ENCODE measurements at regions not wholly inside any gene's neighbourhood (a gene's known extent, or its start where the extent isn't known, plus 50 kb on each side); places are given as distances from the start of the nearest gene placed in this dataset.

GRCh38 chr9:80881940-80882339, 807.4 kb downstream of the TLE1 start:
- no peak overlapping the region for H3K4me3 Mint-ChIP-seq
- no peaks in the 10 kb centered on the region for H3K36me3 Mint-ChIP-seq (ENCODE audit: insufficient read depth)
- no peaks in the 10 kb centered on the region for H3K27me3 Mint-ChIP-seq
- H3K9me3 Mint-ChIP-seq, result no peaks in the 10 kb centered on the region
- no peak overlapping the region for H3K27ac Mint-ChIP-seq (ENCODE audit: low read depth)
- ATAC-seq (replicated peaks; ENCODE audit: extremely low read depth, poor library complexity, severe bottlenecking) (no peak), DNase-seq (ENCODE audit: low spot score in 2 of 2) (no peak)
- H3K4me1 Mint-ChIP-seq, result no peaks in the 10 kb centered on the region

- Mint-ChIP-seq H3K36me3 (ENCODE audit: insufficient read depth) (no peaks in the 10 kb centered on the region), H3K4me1 (no peaks in the 10 kb centered on the region), H3K27me3 (no peaks in the 10 kb centered on the region), H3K4me3 (no peak overlapping the region), H3K27ac (ENCODE audit: low read depth) (no peak overlapping the region), H3K9me3 (peaks cover 5% of the 10 kb centered on the region)
- no peak for ATAC-seq (replicated peaks; ENCODE audit: extremely low read depth, poor library complexity, severe bottlenecking)
- no peak for DNase-seq (ENCODE audit: low spot score in 2 of 2)
These were observed 808.0 kb downstream of the TLE1 start for GRCh38 chr9:80881320-80881719.

DNA sequence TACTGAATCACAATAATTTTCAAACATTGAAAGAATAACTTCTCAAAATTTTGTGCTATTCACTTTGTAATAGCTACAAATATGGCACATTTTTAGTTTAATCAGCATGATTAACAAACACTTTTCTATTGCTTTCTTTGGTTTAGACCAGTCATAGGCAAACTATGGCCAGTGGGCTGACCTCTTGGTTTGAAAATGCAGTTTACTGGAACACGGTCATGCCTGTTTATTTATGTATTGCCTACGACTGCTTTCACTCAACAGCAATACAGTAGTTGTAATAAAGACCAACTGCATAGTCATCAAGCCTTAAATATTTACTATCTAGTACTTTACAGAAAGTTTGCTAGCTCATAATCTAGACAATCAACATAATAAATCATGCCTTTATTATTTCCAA, 810.8 kb downstream of the TLE1 start:
- Mint-ChIP-seq H3K27me3 (no peaks in the 10 kb centered on the region), H3K36me3 (ENCODE audit: insufficient read depth) (no peaks in the 10 kb centered on the region), H3K4me3 (no peak overlapping the region), H3K27ac (ENCODE audit: low read depth) (no peak overlapping the region), H3K9me3 (peaks cover 14% of the 10 kb centered on the region), H3K4me1 (no peaks in the 10 kb centered on the region)
- ATAC-seq (replicated peaks; ENCODE audit: extremely low read depth, poor library complexity, severe bottlenecking) (no peak), DNase-seq (ENCODE audit: low spot score in 2 of 2) (no peak)

DNA sequence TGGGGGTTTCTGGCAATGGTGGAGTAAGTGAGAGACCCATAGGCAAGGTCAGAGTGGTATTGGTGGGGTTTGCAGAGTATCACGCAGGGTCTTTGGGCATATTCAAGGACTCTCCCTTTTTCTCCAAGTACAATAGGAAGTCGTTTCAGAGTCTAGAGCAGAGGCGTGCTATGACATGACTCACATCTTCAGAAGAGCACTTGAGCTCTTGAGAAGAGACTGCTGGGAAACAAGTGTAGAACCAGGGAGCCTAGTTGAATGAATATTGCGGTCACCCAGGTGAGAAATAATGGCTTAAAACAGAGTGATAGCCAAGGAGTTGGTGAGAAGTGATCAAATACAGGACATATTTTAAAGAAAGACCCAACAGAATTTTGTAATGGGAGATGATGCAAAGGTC, 813.4 kb downstream of the TLE1 start:
- H3K4me3 Mint-ChIP-seq, result no peak overlapping the region
- H3K4me1 Mint-ChIP-seq, result no peaks in the 10 kb centered on the region
- peaks cover 14% of the 10 kb centered on the region for H3K9me3 Mint-ChIP-seq
- no peak overlapping the region for H3K27ac Mint-ChIP-seq (ENCODE audit: low read depth)
- H3K27me3 Mint-ChIP-seq, result no peaks in the 10 kb centered on the region
- DNase-seq (ENCODE audit: low spot score in 2 of 2), result no peak
- no peak for ATAC-seq (replicated peaks; ENCODE audit: extremely low read depth, poor library complexity, severe bottlenecking)
- no peaks in the 10 kb centered on the region for H3K36me3 Mint-ChIP-seq (ENCODE audit: insufficient read depth)

GRCh38 chr9:80874276-80874675, 815.1 kb downstream of the TLE1 start:
- H3K27ac Mint-ChIP-seq (ENCODE audit: low read depth), result no peak overlapping the region
- no peak overlapping the region for H3K4me3 Mint-ChIP-seq
- no peaks in the 10 kb centered on the region for H3K36me3 Mint-ChIP-seq (ENCODE audit: insufficient read depth)
- ATAC-seq (replicated peaks; ENCODE audit: extremely low read depth, poor library complexity, severe bottlenecking) (no peak), DNase-seq (ENCODE audit: low spot score in 2 of 2) (no peak)
- peaks cover 14% of the 10 kb centered on the region for H3K9me3 Mint-ChIP-seq
- no peaks in the 10 kb centered on the region for H3K27me3 Mint-ChIP-seq
- no peaks in the 10 kb centered on the region for H3K4me1 Mint-ChIP-seq

DNA sequence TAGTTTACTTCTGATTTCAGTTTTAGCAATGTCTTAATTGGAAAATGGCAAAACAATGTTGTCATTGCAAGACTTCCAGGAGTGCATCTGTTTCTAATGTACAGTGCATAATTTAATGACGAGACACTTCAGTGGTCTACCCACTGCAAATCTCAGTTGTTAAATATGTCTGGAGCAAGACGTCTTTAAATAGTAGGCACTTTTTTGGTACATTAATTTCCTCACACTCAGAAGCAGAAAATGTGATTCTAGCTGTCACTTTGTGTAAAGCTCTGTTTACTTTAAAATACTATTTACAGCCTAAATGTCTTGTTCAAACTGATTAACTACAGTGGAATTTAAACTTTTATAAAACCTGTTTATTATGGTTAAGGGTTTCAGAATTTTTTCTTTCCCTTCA, 815.5 kb downstream of the TLE1 start:
- Mint-ChIP-seq H3K4me3 (no peak overlapping the region), H3K4me1 (no peaks in the 10 kb centered on the region), H3K9me3 (peaks cover 14% of the 10 kb centered on the region), H3K27me3 (no peaks in the 10 kb centered on the region), H3K36me3 (ENCODE audit: insufficient read depth) (no peaks in the 10 kb centered on the region), H3K27ac (ENCODE audit: low read depth) (no peak overlapping the region)
- ATAC-seq (replicated peaks; ENCODE audit: extremely low read depth, poor library complexity, severe bottlenecking) (no peak), DNase-seq (ENCODE audit: low spot score in 2 of 2) (no peak)

DNA sequence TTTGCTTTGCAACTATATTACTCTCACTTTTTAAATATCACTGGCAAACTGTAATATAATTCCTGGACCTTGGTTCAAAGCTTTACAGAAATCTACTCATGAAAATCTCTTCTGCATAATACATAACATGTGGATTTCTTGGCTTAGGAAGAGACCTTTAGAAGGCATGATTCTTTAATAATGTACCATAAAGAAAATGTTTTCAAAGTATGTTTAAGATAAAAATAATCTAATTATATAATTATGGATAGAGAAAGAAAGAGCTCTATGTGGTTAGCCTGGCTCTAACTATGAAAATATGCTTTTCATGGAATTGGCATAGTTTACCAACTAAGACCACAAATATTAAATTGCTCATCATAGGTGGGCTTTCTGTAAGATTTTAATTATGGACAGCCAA, 817.8 kb downstream of the TLE1 start:
- DNase-seq (ENCODE audit: low spot score in 2 of 2), result no peak
- no peak overlapping the region for H3K4me3 Mint-ChIP-seq
- H3K27ac Mint-ChIP-seq (ENCODE audit: low read depth), result no peak overlapping the region
- H3K36me3 Mint-ChIP-seq (ENCODE audit: insufficient read depth), result no peaks in the 10 kb centered on the region
- no peaks in the 10 kb centered on the region for H3K27me3 Mint-ChIP-seq
- no peak for ATAC-seq (replicated peaks; ENCODE audit: extremely low read depth, poor library complexity, severe bottlenecking)
- H3K4me1 Mint-ChIP-seq, result no peaks in the 10 kb centered on the region
- peaks cover 28% of the 10 kb centered on the region for H3K9me3 Mint-ChIP-seq

GRCh38 chr9:80867731-80868130, 821.6 kb downstream of the TLE1 start:
- no peak for ATAC-seq (replicated peaks; ENCODE audit: extremely low read depth, poor library complexity, severe bottlenecking)
- Mint-ChIP-seq H3K4me1 (no peaks in the 10 kb centered on the region), H3K27me3 (no peaks in the 10 kb centered on the region), H3K4me3 (no peak overlapping the region), H3K9me3 (peaks cover 32% of the 10 kb centered on the region), H3K36me3 (ENCODE audit: insufficient read depth) (no peaks in the 10 kb centered on the region), H3K27ac (ENCODE audit: low read depth) (no peak overlapping the region)
- no peak for DNase-seq (ENCODE audit: low spot score in 2 of 2)

GRCh38 chr9:80866576-80867227, 822.6 kb downstream of the TLE1 start:
- DNase-seq (ENCODE audit: low spot score in 2 of 2), result no peak
- no peaks in the 10 kb centered on the region for H3K27me3 Mint-ChIP-seq
- no peak overlapping the region for H3K4me3 Mint-ChIP-seq
- H3K9me3 Mint-ChIP-seq, result peaks cover 32% of the 10 kb centered on the region
- no peaks in the 10 kb centered on the region for H3K4me1 Mint-ChIP-seq
- no peak for ATAC-seq (replicated peaks; ENCODE audit: extremely low read depth, poor library complexity, severe bottlenecking)
- no peaks in the 10 kb centered on the region for H3K36me3 Mint-ChIP-seq (ENCODE audit: insufficient read depth)
- H3K27ac Mint-ChIP-seq (ENCODE audit: low read depth), result no peak overlapping the region

- no peak for DNase-seq (ENCODE audit: low spot score in 2 of 2)
- Mint-ChIP-seq H3K4me3 (no peak overlapping the region), H3K9me3 (peaks cover 32% of the 10 kb centered on the region), H3K27me3 (no peaks in the 10 kb centered on the region), H3K4me1 (no peaks in the 10 kb centered on the region), H3K36me3 (ENCODE audit: insufficient read depth) (no peaks in the 10 kb centered on the region), H3K27ac (ENCODE audit: low read depth) (no peak overlapping the region)
- no peak for ATAC-seq (replicated peaks; ENCODE audit: extremely low read depth, poor library complexity, severe bottlenecking)
These were observed 823.2 kb downstream of the TLE1 start for GRCh38 chr9:80866121-80866520.

- no peak overlapping the region for H3K27ac Mint-ChIP-seq (ENCODE audit: low read depth)
- no peaks in the 10 kb centered on the region for H3K4me1 Mint-ChIP-seq
- no peaks in the 10 kb centered on the region for H3K27me3 Mint-ChIP-seq
- H3K9me3 Mint-ChIP-seq, result peaks cover 22% of the 10 kb centered on the region
- no peak for DNase-seq (ENCODE audit: low spot score in 2 of 2)
- no peak for ATAC-seq (replicated peaks; ENCODE audit: extremely low read depth, poor library complexity, severe bottlenecking)
- H3K4me3 Mint-ChIP-seq, result no peak overlapping the region
- H3K36me3 Mint-ChIP-seq (ENCODE audit: insufficient read depth), result no peaks in the 10 kb centered on the region
These were observed 846.3 kb downstream of the TLE1 start for GRCh38 chr9:80843028-80843427.

DNA sequence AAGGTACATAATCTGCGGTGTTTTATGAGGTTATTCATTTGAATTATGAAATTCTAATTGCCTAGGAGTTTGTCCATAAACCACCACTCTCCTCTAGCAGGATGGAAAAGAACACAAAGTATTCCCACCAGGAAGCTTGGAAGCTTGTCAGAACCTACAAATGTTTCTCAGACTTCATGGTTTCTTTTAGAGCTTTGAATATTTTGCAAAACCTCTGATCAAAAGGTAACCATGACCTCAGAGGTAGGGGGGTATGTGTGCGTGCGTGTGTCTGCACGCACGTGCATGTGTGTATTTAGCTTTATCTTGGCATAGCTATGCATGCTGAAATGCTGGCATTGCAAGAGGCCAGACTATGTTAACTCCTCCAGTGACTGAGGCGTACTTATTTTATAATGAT, 847.0 kb downstream of the TLE1 start:
- H3K27me3 Mint-ChIP-seq, result no peaks in the 10 kb centered on the region
- H3K9me3 Mint-ChIP-seq, result peaks cover 16% of the 10 kb centered on the region
- DNase-seq (ENCODE audit: low spot score in 2 of 2) (no peak), ATAC-seq (replicated peaks; ENCODE audit: extremely low read depth, poor library complexity, severe bottlenecking) (no peak)
- no peak overlapping the region for H3K27ac Mint-ChIP-seq (ENCODE audit: low read depth)
- H3K4me3 Mint-ChIP-seq, result no peak overlapping the region
- H3K36me3 Mint-ChIP-seq (ENCODE audit: insufficient read depth), result no peaks in the 10 kb centered on the region
- H3K4me1 Mint-ChIP-seq, result no peaks in the 10 kb centered on the region

- Mint-ChIP-seq H3K36me3 (ENCODE audit: insufficient read depth) (no peaks in the 10 kb centered on the region), H3K9me3 (peaks cover 13% of the 10 kb centered on the region), H3K27ac (ENCODE audit: low read depth) (no peak overlapping the region), H3K4me3 (no peak overlapping the region), H3K27me3 (no peaks in the 10 kb centered on the region), H3K4me1 (no peaks in the 10 kb centered on the region)
- ATAC-seq (replicated peaks; ENCODE audit: extremely low read depth, poor library complexity, severe bottlenecking), result no peak
- DNase-seq (ENCODE audit: low spot score in 2 of 2), result no peak
These were observed 847.5 kb downstream of the TLE1 start for GRCh38 chr9:80841888-80842287.

Data from central memory CD8-positive, alpha-beta T cell (primary cell).